A673 (cell line): ENCODE measurements at regions not wholly inside any gene's neighbourhood (a gene's known extent, or its start where the extent isn't known, plus 50 kb on each side); places are given as distances from the start of the nearest gene placed in this dataset.

ENCODE experiments used
- BruUV-seq: library from RNA; stranded (reverse); fragments of 400-500 nt; replicated peaks from 2 replicates; lab custom pipeline; 2021; lab: Mats Ljungman, UMichigan
- CTCF ChIA-PET: fragments of 300-600 bp; sonication (Branson Sonifier 250); formaldehyde crosslinking; loops from one replicate; lab custom pipeline; 2022; ENCODE audit warnings: antibody characterized with exemption; lab: Charles Lee
- POLR2A ChIA-PET: fragments of 300-600 bp; sonication (Branson Sonifier 250); formaldehyde crosslinking; loops from one replicate; lab custom pipeline; 2022; ENCODE audit warnings: antibody characterized with exemption; ENCODE audit not compliant: low non-redundant PET; lab: Charles Lee
- DNase-seq: peaks from one replicate; pipeline ENCODE4 v3.0.0-alpha.2; 2015; ENCODE audit warnings: low spot score
- H3K27ac ChIP-seq: fragments of 200-600 bp; sonication (generic); 2 replicates; pipeline ENCODE4 v1.5.1; 2016; ENCODE audit warnings: mixed run types, low read depth, mild to moderate bottlenecking, mixed read lengths, antibody characterized with exemption, low read length; ENCODE audit not compliant: poor library complexity, severe bottlenecking
- H3K27me3 ChIP-seq: fragments of 200-600 bp; sonication (generic); replicated peaks from 2 replicates; pipeline ENCODE4 v1.6.1; 2017; ENCODE audit warnings: mixed run types, low read depth, mild to moderate bottlenecking, mixed read lengths, antibody characterized with exemption, low read length; ENCODE audit not compliant: insufficient read depth, poor library complexity
- H3K36me3 ChIP-seq: fragments of 200-600 bp; sonication (generic); 2 replicates; pipeline ENCODE4 v1.6.1; 2016; ENCODE audit warnings: mixed run types, mild to moderate bottlenecking, mixed read lengths, antibody characterized with exemption, low read length; ENCODE audit not compliant: insufficient read depth, poor library complexity, severe bottlenecking
- H3K4me1 ChIP-seq: fragments of 200-600 bp; sonication (generic); 2 replicates; pipeline ENCODE4 v1.6.1; 2017; ENCODE audit warnings: mixed run types, mild to moderate bottlenecking, mixed read lengths, antibody characterized with exemption, low read length; ENCODE audit not compliant: insufficient read depth, poor library complexity, severe bottlenecking
- H3K4me3 ChIP-seq: fragments of 200-600 bp; sonication (generic); 2 replicates; pipeline ENCODE4 v1.5.1; 2016; ENCODE audit warnings: low read depth, mixed run types, mild to moderate bottlenecking, mixed read lengths, low read length; ENCODE audit not compliant: poor library complexity, severe bottlenecking
- H3K9me3 ChIP-seq: fragments of 200-600 bp; sonication (generic); 2 replicates; pipeline ENCODE4 v1.6.1; 2016; ENCODE audit warnings: mixed run types, low read depth, mild to moderate bottlenecking, mixed read lengths, antibody characterized with exemption, low read length; ENCODE audit not compliant: poor library complexity, severe bottlenecking
- EZH2 ChIP-seq: fragments of 200-600 bp; sonication (generic); IDR thresholded peaks from 2 replicates; pipeline ENCODE4 v1.6.1; 2017; ENCODE audit warnings: borderline replicate concordance, low read depth, mild to moderate bottlenecking, mixed read lengths, antibody characterized with exemption, low read length; ENCODE audit not compliant: poor library complexity, severe bottlenecking
- intact Hi-C: fragments of 100-400 bp; cut with micrococcal nuclease; formaldehyde crosslinking; loops from one replicate; pipeline ENCODE4 v1.10.0; 2022; ENCODE audit not compliant: unreplicated experiment
- TF ChIP-seq, protein P1 (sequence below): fragments of 300-800, 200-600 bp; sonication (generic); conservative IDR thresholded peaks from 2 replicates; pipeline ENCODE4 v1.5.1; 2017; ENCODE audit warnings: low read depth, mild to moderate bottlenecking, antibody characterized with exemption, low read length, moderate library complexity, mixed read lengths

GRCh38 chr15:91783451-91783850 is 70.1 kb upstream of the SLCO3A1 start:
- Histone ChIP-seq H3K27me3 (no peaks in the 10 kb centered on the region), H3K4me3 (no peak overlapping the region), H3K27ac (no peak overlapping the region), H3K9me3 (no peaks in the 10 kb centered on the region), H3K36me3 (no peaks in the 10 kb centered on the region), H3K4me1 (no peaks in the 10 kb centered on the region)
- TF ChIP-seq, protein P1, sequence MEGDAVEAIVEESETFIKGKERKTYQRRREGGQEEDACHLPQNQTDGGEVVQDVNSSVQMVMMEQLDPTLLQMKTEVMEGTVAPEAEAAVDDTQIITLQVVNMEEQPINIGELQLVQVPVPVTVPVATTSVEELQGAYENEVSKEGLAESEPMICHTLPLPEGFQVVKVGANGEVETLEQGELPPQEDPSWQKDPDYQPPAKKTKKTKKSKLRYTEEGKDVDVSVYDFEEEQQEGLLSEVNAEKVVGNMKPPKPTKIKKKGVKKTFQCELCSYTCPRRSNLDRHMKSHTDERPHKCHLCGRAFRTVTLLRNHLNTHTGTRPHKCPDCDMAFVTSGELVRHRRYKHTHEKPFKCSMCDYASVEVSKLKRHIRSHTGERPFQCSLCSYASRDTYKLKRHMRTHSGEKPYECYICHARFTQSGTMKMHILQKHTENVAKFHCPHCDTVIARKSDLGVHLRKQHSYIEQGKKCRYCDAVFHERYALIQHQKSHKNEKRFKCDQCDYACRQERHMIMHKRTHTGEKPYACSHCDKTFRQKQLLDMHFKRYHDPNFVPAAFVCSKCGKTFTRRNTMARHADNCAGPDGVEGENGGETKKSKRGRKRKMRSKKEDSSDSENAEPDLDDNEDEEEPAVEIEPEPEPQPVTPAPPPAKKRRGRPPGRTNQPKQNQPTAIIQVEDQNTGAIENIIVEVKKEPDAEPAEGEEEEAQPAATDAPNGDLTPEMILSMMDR = no peak
- no peak for TF ChIP-seq EZH2
- ChIA-PET POLR2A (no interaction called here), CTCF (no interaction called here)
- DNase-seq = no peak
- no TSS peak for BruUV-seq
- intact Hi-C loops = no loop called here

GRCh38 chr15:91784973-91785709 is 68.4 kb upstream of the SLCO3A1 start:
- Histone ChIP-seq H3K4me3 (no peak overlapping the region), H3K27ac (no peak overlapping the region), H3K27me3 (no peaks in the 10 kb centered on the region), H3K9me3 (no peaks in the 10 kb centered on the region), H3K36me3 (no peaks in the 10 kb centered on the region), H3K4me1 (no peaks in the 10 kb centered on the region)
- DNase-seq = no peak
- ChIA-PET POLR2A (no interaction called here), CTCF (no interaction called here)
- no TSS peak for BruUV-seq
- intact Hi-C loops = no loop called here
- no peak for TF ChIP-seq EZH2
- TF ChIP-seq, protein P1 = no peak

GRCh38 chr15:91787198-91787597 is 66.3 kb upstream of the SLCO3A1 start:
- TF ChIP-seq, protein P1 = no peak
- TF ChIP-seq EZH2 = no peak
- ChIA-PET CTCF (no interaction called here), POLR2A (no interaction called here)
- H3K4me3 ChIP-seq = no peak overlapping the region
- no peaks in the 10 kb centered on the region for H3K27me3 ChIP-seq
- intact Hi-C loops = no loop called here
- no peaks in the 10 kb centered on the region for H3K36me3 ChIP-seq
- BruUV-seq = no TSS peak
- no peaks in the 10 kb centered on the region for H3K4me1 ChIP-seq
- H3K27ac ChIP-seq = no peak overlapping the region
- no peak for DNase-seq
- H3K9me3 ChIP-seq = no peaks in the 10 kb centered on the region
